ENCODE measurements at regions not wholly inside any gene's neighbourhood (a gene's known extent, or its start where the extent isn't known, plus 50 kb on each side); places are given as distances from the start of the nearest gene placed in this dataset.

DNA sequence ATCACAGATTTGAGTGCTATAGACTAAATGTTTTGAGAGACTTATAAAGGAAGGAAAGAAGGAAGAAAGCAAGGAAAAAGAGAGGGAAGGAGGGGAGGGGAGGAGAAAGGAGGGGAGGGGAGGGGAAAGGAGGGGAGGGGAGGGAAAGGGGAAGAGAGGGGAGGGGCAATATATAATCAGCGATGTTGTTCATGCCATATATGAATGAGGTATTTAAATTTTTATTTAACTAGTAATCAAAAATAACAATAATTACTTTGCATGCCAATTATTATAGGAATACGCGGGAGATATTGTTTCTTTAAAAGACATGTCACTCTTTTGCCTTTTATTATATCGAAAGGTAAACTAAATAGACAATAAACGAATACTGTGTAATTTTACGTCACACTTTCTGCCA lies 1029.7 kb downstream of the FAT4 start:
- TF ChIP-seq POLR2A (IDR thresholded peaks at IDR 0.05; ENCODE audit: low read depth, low read length) (no peak), POLR2AphosphoS5 (IDR thresholded peaks at IDR 0.05; ENCODE audit: low read depth, low read length) (no peak), POU2F2 (IDR thresholded peaks at IDR 0.05; ENCODE audit: low read depth, low read length) (no peak), TAF1 (IDR thresholded peaks at IDR 0.05; ENCODE audit: low read depth, low read length) (no peak), PAX5 (IDR thresholded peaks at IDR 0.05; ENCODE audit: insufficient read depth, low read length, severe bottlenecking) (no peak)
